ENCODE measurements at regions not wholly inside any gene's neighbourhood (a gene's known extent, or its start where the extent isn't known, plus 50 kb on each side); places are given as distances from the start of the nearest gene placed in this dataset.
"Not testable (repeated sequence)": the region's sequence is repeated elsewhere in the genome, so short reads cannot be mapped to it uniquely, and the experiment has no call there.

- no peak for DNase-seq (ENCODE audit: low read depth)
These were observed 202.0 kb upstream of the ZNF184 start for GRCh38 chr6:27674882-27675281.

DNA sequence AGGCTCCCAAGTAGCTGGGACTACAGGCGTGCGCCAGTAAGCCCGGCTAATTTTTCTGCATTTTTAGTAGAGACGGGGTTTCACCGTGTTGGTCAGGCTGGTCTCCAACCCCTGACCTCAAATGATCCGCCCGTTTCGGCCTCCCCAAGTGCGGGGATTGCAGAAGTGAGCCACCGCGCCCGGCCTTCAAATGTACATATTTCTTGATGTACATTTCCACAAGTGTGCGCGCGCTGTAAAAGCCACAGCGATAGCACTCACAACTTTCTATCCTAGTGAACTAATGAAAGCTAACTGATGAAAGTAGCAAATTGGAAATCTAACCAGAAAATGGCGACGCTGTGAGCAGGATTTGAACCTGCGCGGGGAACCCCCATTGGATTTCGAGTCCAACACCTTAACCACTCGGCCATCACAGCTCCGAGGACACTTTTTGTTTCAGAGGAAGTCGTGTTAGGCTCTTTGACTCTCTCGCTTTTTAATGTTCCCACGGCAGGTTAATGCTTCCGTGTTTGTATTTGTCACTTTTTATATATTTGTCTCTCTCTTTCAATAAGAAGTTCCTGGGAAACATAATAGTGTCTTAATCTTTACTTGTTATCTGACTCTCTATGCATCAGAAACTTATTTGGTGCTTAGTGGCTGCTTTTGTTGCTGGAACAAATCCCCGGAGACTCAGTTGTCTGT, 199.4 kb upstream of the ZNF184 start:
- peak; percentile 94 for DNase-seq (ENCODE audit: low read depth)

- peak; percentile 44 for DNase-seq (ENCODE audit: low read depth)
These were observed 196.9 kb upstream of the ZNF184 start for GRCh38 chr6:27669624-27670301.

DNA sequence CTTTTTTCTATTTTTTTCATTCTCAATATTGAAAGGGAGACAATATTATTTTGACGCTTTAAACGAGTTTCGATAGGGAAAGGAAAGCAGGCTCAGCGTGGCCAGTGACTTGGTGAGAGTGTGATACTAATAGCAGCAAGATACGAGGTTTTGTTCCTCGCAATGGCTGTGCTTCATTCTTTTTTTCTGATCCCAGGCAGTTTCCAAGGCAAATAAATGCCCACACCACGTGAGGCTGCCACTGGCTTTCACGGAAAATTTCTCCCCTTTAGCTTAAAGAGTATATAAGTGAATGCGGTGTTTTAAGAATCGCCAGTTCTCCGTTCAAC, 196.4 kb upstream of the ZNF184 start:
- DNase-seq (ENCODE audit: low read depth), result no peak

GRCh38 chr6:27668442-27669294, 195.8 kb upstream of the ZNF184 start:
- DNase-seq (ENCODE audit: low read depth), result peak; percentile 92

- DNase-seq (ENCODE audit: low read depth), result peak; percentile 42
These were observed 194.9 kb upstream of the ZNF184 start for GRCh38 chr6:27667657-27668441.

GRCh38 chr6:27667016-27667656, 194.2 kb upstream of the ZNF184 start:
- DNase-seq (ENCODE audit: low read depth), result no peak

- peak; percentile 21 for DNase-seq (ENCODE audit: low read depth)
These were observed 189.9 kb upstream of the ZNF184 start for GRCh38 chr6:27662769-27663168.

- not testable (repeated sequence) for DNase-seq (ENCODE audit: low read depth)
These were observed 189.3 kb upstream of the ZNF184 start for GRCh38 chr6:27662212-27662611.

DNA sequence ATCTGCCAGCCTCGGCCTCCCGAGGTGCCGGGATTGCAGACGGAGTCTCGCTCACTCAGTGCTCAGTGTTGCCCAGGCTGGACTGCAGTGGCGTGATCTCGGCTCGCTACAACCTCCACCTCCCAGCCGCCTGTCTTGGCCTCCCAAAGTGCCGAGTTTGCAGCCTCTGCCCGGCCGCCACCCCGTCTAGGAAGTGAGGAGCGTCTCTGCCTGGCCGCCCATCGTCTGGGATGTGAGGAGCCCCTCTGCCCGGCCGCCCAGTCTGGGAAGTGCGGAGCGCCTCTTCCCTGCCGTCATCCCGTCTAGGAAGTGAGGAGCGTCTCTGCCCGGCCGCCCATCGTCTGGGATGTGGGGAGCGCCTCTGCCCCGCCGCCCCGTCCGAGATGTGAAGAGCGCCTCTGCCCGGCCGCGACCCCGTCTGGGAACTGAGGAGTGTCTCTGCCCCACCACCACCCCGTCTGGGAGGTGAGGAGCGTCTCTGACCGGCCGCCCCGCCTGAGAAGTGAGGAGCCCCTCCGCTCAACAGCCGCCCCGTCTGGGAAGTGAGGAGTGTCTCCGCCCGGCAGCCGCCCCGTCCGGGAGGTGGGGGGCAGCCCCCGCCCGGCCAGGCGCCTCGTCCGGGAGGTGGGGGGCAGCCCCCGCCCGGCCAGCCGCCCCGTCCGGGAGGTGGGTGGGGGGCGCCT, 180.4 kb upstream of the ZNF184 start:
- not testable (repeated sequence) for DNase-seq (ENCODE audit: low read depth)

DNA sequence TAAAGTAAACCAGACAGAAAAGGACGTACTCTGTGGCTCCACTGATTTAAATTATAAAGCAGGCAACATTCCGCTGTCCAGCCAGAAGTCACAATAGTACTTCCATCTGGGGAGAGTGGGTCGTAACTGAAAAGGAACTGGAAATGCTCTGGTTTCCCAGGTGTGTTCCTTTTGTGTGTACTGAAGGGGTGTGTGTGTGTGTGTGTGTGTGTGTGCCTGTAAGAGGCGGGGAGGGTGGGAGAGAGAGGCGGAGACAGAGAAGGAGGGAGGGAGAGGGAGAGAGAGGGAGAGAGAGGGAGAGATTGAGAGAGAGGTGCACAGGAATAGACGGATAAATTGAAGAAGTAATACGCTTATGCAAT, 178.4 kb upstream of the ZNF184 start:
- DNase-seq (ENCODE audit: low read depth), result peak; percentile 49

DNA sequence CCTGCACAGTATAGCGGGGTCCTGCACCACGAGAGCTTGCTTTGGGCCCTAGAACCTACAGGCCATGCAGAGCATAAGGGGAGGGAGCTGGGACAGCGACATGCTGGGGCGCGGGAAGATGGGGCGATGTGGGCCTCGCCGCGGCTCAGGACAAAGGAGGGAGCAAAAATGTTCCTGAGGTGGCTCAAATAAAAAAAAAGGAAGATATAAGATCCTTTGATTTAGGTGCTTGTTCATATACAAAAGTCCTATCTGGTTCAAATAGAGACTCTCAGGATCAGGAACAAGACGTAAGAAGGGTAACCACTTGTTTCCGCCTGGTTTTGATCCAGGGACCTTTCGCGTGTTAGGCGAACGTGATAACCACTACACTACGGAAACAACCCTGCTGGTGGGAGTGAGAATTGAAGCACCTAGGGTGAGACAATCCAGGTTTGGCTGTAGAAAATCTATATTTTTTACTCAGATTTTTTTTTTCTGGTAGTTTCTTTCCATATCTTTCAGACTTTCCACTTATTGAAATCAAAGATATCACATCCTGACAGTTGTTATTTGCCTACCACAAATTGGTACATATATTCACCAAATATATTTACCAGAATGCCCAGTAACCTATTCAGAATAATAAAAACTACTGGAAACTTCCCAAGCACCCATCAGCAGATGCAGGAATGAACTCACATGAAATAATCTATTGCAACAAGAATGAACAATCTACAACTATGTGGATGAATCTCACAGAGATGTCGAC, 177.9 kb upstream of the ZNF184 start:
- DNase-seq (ENCODE audit: low read depth), result peak; percentile 89

- DNase-seq (ENCODE audit: low read depth), result no peak
These were observed 171.6 kb upstream of the ZNF184 start for GRCh38 chr6:27644528-27644927.

DNA sequence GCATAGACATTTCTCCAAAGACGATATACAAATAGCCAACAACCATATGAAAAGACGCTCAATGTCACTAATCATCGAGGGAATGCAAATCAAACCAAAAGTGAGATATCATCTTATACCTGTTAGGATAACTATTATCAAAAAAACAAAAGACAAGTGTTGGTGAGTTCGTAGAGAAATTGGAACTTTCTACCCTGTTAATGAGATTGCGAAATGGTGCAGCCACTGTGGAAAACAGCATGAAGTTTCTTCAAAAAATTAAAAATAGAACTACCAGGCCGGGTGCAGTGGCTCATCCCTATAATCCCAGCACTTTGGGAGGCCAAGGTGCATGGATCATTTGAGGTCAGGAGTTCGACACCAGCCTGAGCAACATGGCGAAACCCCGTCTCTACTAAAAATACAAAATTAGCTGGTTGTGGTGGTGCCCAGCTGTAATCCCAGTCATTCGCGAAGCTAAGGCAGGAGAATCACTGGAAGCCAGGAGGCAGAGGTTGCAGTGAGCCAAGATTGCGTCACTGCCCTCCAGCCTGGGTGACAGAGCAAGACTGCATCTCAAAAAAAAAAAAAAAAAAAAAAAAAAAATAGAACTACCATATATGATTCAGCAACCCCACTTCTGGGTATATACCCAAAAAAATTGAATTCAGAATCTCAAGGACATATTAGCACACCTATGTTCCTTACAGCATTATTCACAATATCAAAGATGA, 170.0 kb upstream of the ZNF184 start:
- no peak for DNase-seq (ENCODE audit: low read depth)

DNA sequence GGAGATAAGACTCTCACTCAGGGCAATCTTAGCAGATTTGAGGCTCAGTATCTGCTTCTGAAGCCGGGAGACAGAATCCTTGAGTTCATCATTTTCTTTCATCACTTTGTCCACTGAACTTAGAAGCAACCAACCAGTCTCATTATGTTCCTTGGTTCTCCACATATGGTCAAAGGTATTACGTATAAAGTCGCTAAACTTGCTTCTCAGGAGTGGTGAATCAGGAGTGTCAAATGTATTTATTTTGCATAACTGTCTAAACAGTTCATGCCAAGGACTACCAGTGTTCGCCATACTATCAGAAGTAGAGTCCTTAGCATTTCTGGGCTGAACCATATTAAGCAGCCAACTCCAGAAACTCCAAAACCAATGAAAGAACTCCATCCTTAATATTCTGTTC, 163.0 kb upstream of the ZNF184 start:
- DNase-seq (ENCODE audit: low read depth), result not testable (repeated sequence)

GRCh38 chr6:27633221-27633688, 160.3 kb upstream of the ZNF184 start:
- peak; percentile 64 for DNase-seq (ENCODE audit: low read depth)

GRCh38 chr6:27631609-27631916, 158.7 kb upstream of the ZNF184 start:
- DNase-seq (ENCODE audit: low read depth), result no peak

GRCh38 chr6:27630727-27631608, 158.1 kb upstream of the ZNF184 start:
- DNase-seq (ENCODE audit: low read depth), result peak; percentile 89

Measured in Daoy (cell line).